BJ (cell line): ENCODE measurements at regions not wholly inside any gene's neighbourhood (a gene's known extent, or its start where the extent isn't known, plus 50 kb on each side); places are given as distances from the start of the nearest gene placed in this dataset.

ENCODE experiments used
- CTCF ChIA-PET: fragments of 350-600 bp; formaldehyde crosslinking; extraction: SDS; loops from one replicate; lab custom pipeline; 2021; ENCODE audit warnings: antibody characterized with exemption, inconsistent platforms; lab: Yijun Ruan, JAX
- POLR2A ChIA-PET: fragments of 300-600 bp; sonication (Branson Sonifier 250); formaldehyde crosslinking; extraction: SDS; loops from one replicate; lab custom pipeline; 2021; ENCODE audit warnings: antibody characterized with exemption; lab: Charles Lee
- DNase-seq: peaks from one replicate; pipeline ENCODE4 v3.0.0-alpha.2; 2011; ENCODE audit warnings: low read depth
- H3K27me3 ChIP-seq: 2 replicates; pipeline ENCODE4 v1.6.0; 2011; ENCODE audit warnings: low read length; ENCODE audit not compliant: control insufficient read depth, insufficient read depth
- H3K36me3 ChIP-seq: 2 replicates; pipeline ENCODE4 v1.5.1; 2011; ENCODE audit warnings: low read length; ENCODE audit not compliant: control insufficient read depth, insufficient read depth
- H3K4me3 ChIP-seq: 2 replicates; pipeline ENCODE4 v1.5.1; 2011; ENCODE audit warnings: low read depth, mild to moderate bottlenecking, control low read depth, low read length
- CTCF ChIP-seq: IDR thresholded peaks from 2 replicates; pipeline ENCODE4 v1.5.1; 2011; ENCODE audit warnings: low read depth, mild to moderate bottlenecking, control low read depth, inconsistent platforms, low read length, moderate library complexity; ENCODE audit not compliant: insufficient read depth

GRCh38 chr18:40751186-40751585, 1203.8 kb upstream of the PIK3C3 start:
- no peak for DNase-seq
- TF ChIP-seq CTCF, result no peak
- H3K4me3 ChIP-seq, result no peak overlapping the region
- ChIA-PET POLR2A (no interaction called here), CTCF (no interaction called here)
- no peaks in the 10 kb centered on the region for H3K27me3 ChIP-seq
- no peaks in the 10 kb centered on the region for H3K36me3 ChIP-seq

GRCh38 chr18:40739029-40739428, 1216.0 kb upstream of the PIK3C3 start:
- no peak for DNase-seq
- no peak for TF ChIP-seq CTCF
- CTCF ChIA-PET, result no interaction called here
- POLR2A ChIA-PET, result no interaction called here
- H3K4me3 ChIP-seq, result no peak overlapping the region
- no peaks in the 10 kb centered on the region for H3K36me3 ChIP-seq
- no peaks in the 10 kb centered on the region for H3K27me3 ChIP-seq

- POLR2A ChIA-PET, result no interaction called here
- Histone ChIP-seq H3K36me3 (no peaks in the 10 kb centered on the region), H3K4me3 (no peak overlapping the region), H3K27me3 (no peaks in the 10 kb centered on the region)
- DNase-seq, result no peak
- no peak for TF ChIP-seq CTCF
- CTCF ChIA-PET, result no interaction called here
Observed at GRCh38 chr18:40738321-40738880, 1216.6 kb upstream of the PIK3C3 start.

GRCh38 chr18:40708726-40709125, 1246.3 kb upstream of the PIK3C3 start:
- CTCF ChIA-PET, result no interaction called here
- no peak for DNase-seq
- TF ChIP-seq CTCF, result no peak

GRCh38 chr18:40707797-40708196, 1247.2 kb upstream of the PIK3C3 start:
- ChIA-PET CTCF (no interaction called here), POLR2A (no interaction called here)
- no peak for TF ChIP-seq CTCF
- H3K4me3 ChIP-seq, result no peak overlapping the region
- no peaks in the 10 kb centered on the region for H3K36me3 ChIP-seq
- no peaks in the 10 kb centered on the region for H3K27me3 ChIP-seq
- no peak for DNase-seq

More at GRCh38 chr18:40708726-40709125, 1246.3 kb upstream of the PIK3C3 start:
- Histone ChIP-seq H3K36me3 (no peaks in the 10 kb centered on the region), H3K4me3 (no peak overlapping the region), H3K27me3 (no peaks in the 10 kb centered on the region)
- POLR2A ChIA-PET, result no interaction called here
